ENCODE measurements at regions not wholly inside any gene's neighbourhood (a gene's known extent, or its start where the extent isn't known, plus 50 kb on each side); places are given as distances from the start of the nearest gene placed in this dataset.
"Not testable (repeated sequence)": the region's sequence is repeated elsewhere in the genome, so short reads cannot be mapped to it uniquely, and the experiment has no call there.

- not testable (repeated sequence) for H3K9ac ChIP-seq (ENCODE audit: low read length); H3K27ac ChIP-seq (ENCODE audit: low read depth, low read length); H3K4me1 ChIP-seq (ENCODE audit: insufficient read depth, low read length); H3K9me3 ChIP-seq (ENCODE audit: low read length); H3K27me3 ChIP-seq (ENCODE audit: control insufficient read depth in 1 of 2, insufficient read depth in 2 of 2, low read length in 2 of 2); H3K4me3 ChIP-seq (ENCODE audit: low read depth in 1 of 2, low read length in 2 of 2); H3K36me3 ChIP-seq (ENCODE audit: insufficient read depth, low read length)
Measured at GRCh38 chr7:76826181-76826580, 199.1 kb upstream of the POMZP3 start.

- H3K4me1 ChIP-seq (ENCODE audit: insufficient read depth, low read length); H3K27ac ChIP-seq (ENCODE audit: low read depth, low read length); H3K9ac ChIP-seq (ENCODE audit: low read length); H3K9me3 ChIP-seq (ENCODE audit: low read length); H3K27me3 ChIP-seq (ENCODE audit: control insufficient read depth in 1 of 2, insufficient read depth in 2 of 2, low read length in 2 of 2); H3K36me3 ChIP-seq (ENCODE audit: insufficient read depth, low read length); H3K4me3 ChIP-seq (ENCODE audit: low read depth in 1 of 2, low read length in 2 of 2): not testable (repeated sequence)
Measured at GRCh38 chr7:76809856-76810255, 182.8 kb upstream of the POMZP3 start.

GRCh38 chr7:76807588-76808100 is 180.6 kb upstream of the POMZP3 start:
- H3K9me3 ChIP-seq (ENCODE audit: low read length); H3K36me3 ChIP-seq (ENCODE audit: insufficient read depth, low read length); H3K27ac ChIP-seq (ENCODE audit: low read depth, low read length): not testable (repeated sequence)

GRCh38 chr7:76806460-76806859 is 179.4 kb upstream of the POMZP3 start:
- H3K27me3 ChIP-seq (ENCODE audit: control insufficient read depth in 1 of 2, insufficient read depth in 2 of 2, low read length in 2 of 2); H3K4me1 ChIP-seq (ENCODE audit: insufficient read depth, low read length); H3K36me3 ChIP-seq (ENCODE audit: insufficient read depth, low read length); H3K4me3 ChIP-seq (ENCODE audit: low read depth in 1 of 2, low read length in 2 of 2); H3K27ac ChIP-seq (ENCODE audit: low read depth, low read length); H3K9me3 ChIP-seq (ENCODE audit: low read length); H3K9ac ChIP-seq (ENCODE audit: low read length): not testable (repeated sequence)

More at GRCh38 chr7:76807588-76808100, 180.6 kb upstream of the POMZP3 start:
- H3K4me3 ChIP-seq (ENCODE audit: low read depth in 1 of 2, low read length in 2 of 2); H3K4me1 ChIP-seq (ENCODE audit: insufficient read depth, low read length); H3K9ac ChIP-seq (ENCODE audit: low read length); H3K27me3 ChIP-seq (ENCODE audit: control insufficient read depth in 1 of 2, insufficient read depth in 2 of 2, low read length in 2 of 2): not testable (repeated sequence)

- not testable (repeated sequence) for H3K27me3 ChIP-seq (ENCODE audit: control insufficient read depth in 1 of 2, insufficient read depth in 2 of 2, low read length in 2 of 2); H3K27ac ChIP-seq (ENCODE audit: low read depth, low read length); H3K9ac ChIP-seq (ENCODE audit: low read length); H3K4me1 ChIP-seq (ENCODE audit: insufficient read depth, low read length); H3K4me3 ChIP-seq (ENCODE audit: low read depth in 1 of 2, low read length in 2 of 2); H3K9me3 ChIP-seq (ENCODE audit: low read length); H3K36me3 ChIP-seq (ENCODE audit: insufficient read depth, low read length)
Measured at GRCh38 chr7:76806010-76806409, 178.9 kb upstream of the POMZP3 start.

- H3K27me3 ChIP-seq (ENCODE audit: control insufficient read depth in 1 of 2, insufficient read depth in 2 of 2, low read length in 2 of 2); H3K4me1 ChIP-seq (ENCODE audit: insufficient read depth, low read length); H3K27ac ChIP-seq (ENCODE audit: low read depth, low read length); H3K9me3 ChIP-seq (ENCODE audit: low read length); H3K9ac ChIP-seq (ENCODE audit: low read length); H3K36me3 ChIP-seq (ENCODE audit: insufficient read depth, low read length); H3K4me3 ChIP-seq (ENCODE audit: low read depth in 1 of 2, low read length in 2 of 2): not testable (repeated sequence)
Measured at GRCh38 chr7:76805262-76805661, 178.2 kb upstream of the POMZP3 start.

GRCh38 chr7:76797639-76798038 is 170.6 kb upstream of the POMZP3 start:
- H3K27me3 ChIP-seq (ENCODE audit: control insufficient read depth in 1 of 2, insufficient read depth in 2 of 2, low read length in 2 of 2); H3K9me3 ChIP-seq (ENCODE audit: low read length); H3K27ac ChIP-seq (ENCODE audit: low read depth, low read length); H3K36me3 ChIP-seq (ENCODE audit: insufficient read depth, low read length); H3K9ac ChIP-seq (ENCODE audit: low read length); H3K4me1 ChIP-seq (ENCODE audit: insufficient read depth, low read length); H3K4me3 ChIP-seq (ENCODE audit: low read depth in 1 of 2, low read length in 2 of 2): not testable (repeated sequence)

GRCh38 chr7:76780693-76781092 is 153.6 kb upstream of the POMZP3 start:
- H3K27me3 ChIP-seq (ENCODE audit: control insufficient read depth in 1 of 2, insufficient read depth in 2 of 2, low read length in 2 of 2); H3K4me1 ChIP-seq (ENCODE audit: insufficient read depth, low read length); H3K4me3 ChIP-seq (ENCODE audit: low read depth in 1 of 2, low read length in 2 of 2); H3K27ac ChIP-seq (ENCODE audit: low read depth, low read length); H3K9me3 ChIP-seq (ENCODE audit: low read length); H3K9ac ChIP-seq (ENCODE audit: low read length); H3K36me3 ChIP-seq (ENCODE audit: insufficient read depth, low read length): not testable (repeated sequence)

- not testable (repeated sequence) for H3K36me3 ChIP-seq (ENCODE audit: insufficient read depth, low read length); H3K27ac ChIP-seq (ENCODE audit: low read depth, low read length); H3K9ac ChIP-seq (ENCODE audit: low read length); H3K9me3 ChIP-seq (ENCODE audit: low read length); H3K4me3 ChIP-seq (ENCODE audit: low read depth in 1 of 2, low read length in 2 of 2); H3K27me3 ChIP-seq (ENCODE audit: control insufficient read depth in 1 of 2, insufficient read depth in 2 of 2, low read length in 2 of 2); H3K4me1 ChIP-seq (ENCODE audit: insufficient read depth, low read length)
Measured at GRCh38 chr7:76774279-76774678, 147.2 kb upstream of the POMZP3 start.

- not testable (repeated sequence) for H3K27me3 ChIP-seq (ENCODE audit: control insufficient read depth in 1 of 2, insufficient read depth in 2 of 2, low read length in 2 of 2); H3K27ac ChIP-seq (ENCODE audit: low read depth, low read length)
Measured at GRCh38 chr7:76771980-76772379, 144.9 kb upstream of the POMZP3 start.

GRCh38 chr7:76763977-76764376 is 136.9 kb upstream of the POMZP3 start:
- not testable (repeated sequence) for H3K27ac ChIP-seq (ENCODE audit: low read depth, low read length); H3K27me3 ChIP-seq (ENCODE audit: control insufficient read depth in 1 of 2, insufficient read depth in 2 of 2, low read length in 2 of 2); H3K36me3 ChIP-seq (ENCODE audit: insufficient read depth, low read length); H3K9ac ChIP-seq (ENCODE audit: low read length); H3K4me1 ChIP-seq (ENCODE audit: insufficient read depth, low read length); H3K4me3 ChIP-seq (ENCODE audit: low read depth in 1 of 2, low read length in 2 of 2); H3K9me3 ChIP-seq (ENCODE audit: low read length)

More at GRCh38 chr7:76771980-76772379, 144.9 kb upstream of the POMZP3 start:
- not testable (repeated sequence) for H3K9ac ChIP-seq (ENCODE audit: low read length); H3K9me3 ChIP-seq (ENCODE audit: low read length); H3K4me3 ChIP-seq (ENCODE audit: low read depth in 1 of 2, low read length in 2 of 2); H3K4me1 ChIP-seq (ENCODE audit: insufficient read depth, low read length); H3K36me3 ChIP-seq (ENCODE audit: insufficient read depth, low read length)

- H3K27ac ChIP-seq (ENCODE audit: low read depth, low read length); H3K27me3 ChIP-seq (ENCODE audit: control insufficient read depth in 1 of 2, insufficient read depth in 2 of 2, low read length in 2 of 2); H3K4me3 ChIP-seq (ENCODE audit: low read depth in 1 of 2, low read length in 2 of 2); H3K4me1 ChIP-seq (ENCODE audit: insufficient read depth, low read length); H3K9ac ChIP-seq (ENCODE audit: low read length); H3K36me3 ChIP-seq (ENCODE audit: insufficient read depth, low read length); H3K9me3 ChIP-seq (ENCODE audit: low read length): not testable (repeated sequence)
Measured at GRCh38 chr7:76760546-76761220, 133.6 kb upstream of the POMZP3 start.
